ENCODE measurements at regions not wholly inside any gene's neighbourhood (a gene's known extent, or its start where the extent isn't known, plus 50 kb on each side); places are given as distances from the start of the nearest gene placed in this dataset.

DNA sequence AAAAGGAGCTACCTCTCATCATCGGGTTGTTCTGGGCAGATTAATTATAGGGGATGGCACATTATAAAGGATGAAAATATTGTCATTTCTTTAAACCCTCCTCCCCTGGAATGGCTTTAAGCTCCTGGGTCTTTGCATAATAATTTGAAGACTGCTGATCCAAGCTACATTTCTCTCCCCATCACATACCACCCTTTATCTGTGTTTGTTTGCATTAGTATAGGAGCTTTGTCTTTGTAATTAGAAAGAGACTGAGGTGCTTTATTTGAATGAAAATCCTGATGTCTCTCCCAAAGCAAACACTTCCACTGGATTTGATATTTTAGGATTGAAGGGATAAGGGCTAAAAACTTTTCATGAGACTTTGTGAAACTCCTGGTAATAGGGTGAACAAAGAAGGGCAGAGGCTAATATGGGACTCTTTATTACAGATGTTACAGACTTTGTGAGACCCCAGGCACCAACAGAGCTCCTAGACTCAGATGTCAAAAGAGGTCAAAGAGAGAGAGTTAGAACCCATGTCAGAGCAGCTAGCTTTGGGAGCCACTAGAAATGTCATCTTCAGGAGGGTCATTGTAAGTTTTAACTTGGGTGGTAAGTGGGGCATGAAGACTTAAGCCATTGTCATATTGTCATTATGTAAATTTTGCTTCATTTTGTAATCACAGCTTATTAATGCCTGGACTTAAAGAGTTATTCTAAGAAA lies 75.3 kb upstream of the RXFP2 start:
- CTCF ChIA-PET, result no interaction called here
- POLR2A ChIA-PET, result no interaction called here
- H3K9me3 Mint-ChIP-seq, result peaks cover 5% of the 10 kb centered on the region
- intact Hi-C loops (cut with micrococcal nuclease), result no loop called here
- H3K4me1 Mint-ChIP-seq (ENCODE audit: low read depth), result no peaks in the 10 kb centered on the region
- H3K4me3 Mint-ChIP-seq, result no peak overlapping the region
- TF ChIP-seq CTCF (IDR thresholded peaks at IDR 0.05), result no peak
- no peak overlapping the region for H3K27ac Mint-ChIP-seq
- no peak for DNase-seq
- no peak for ATAC-seq
- no peaks in the 10 kb centered on the region for H3K27me3 Mint-ChIP-seq
- no peaks in the 10 kb centered on the region for H3K36me3 Mint-ChIP-seq (ENCODE audit: low read depth)

DNA sequence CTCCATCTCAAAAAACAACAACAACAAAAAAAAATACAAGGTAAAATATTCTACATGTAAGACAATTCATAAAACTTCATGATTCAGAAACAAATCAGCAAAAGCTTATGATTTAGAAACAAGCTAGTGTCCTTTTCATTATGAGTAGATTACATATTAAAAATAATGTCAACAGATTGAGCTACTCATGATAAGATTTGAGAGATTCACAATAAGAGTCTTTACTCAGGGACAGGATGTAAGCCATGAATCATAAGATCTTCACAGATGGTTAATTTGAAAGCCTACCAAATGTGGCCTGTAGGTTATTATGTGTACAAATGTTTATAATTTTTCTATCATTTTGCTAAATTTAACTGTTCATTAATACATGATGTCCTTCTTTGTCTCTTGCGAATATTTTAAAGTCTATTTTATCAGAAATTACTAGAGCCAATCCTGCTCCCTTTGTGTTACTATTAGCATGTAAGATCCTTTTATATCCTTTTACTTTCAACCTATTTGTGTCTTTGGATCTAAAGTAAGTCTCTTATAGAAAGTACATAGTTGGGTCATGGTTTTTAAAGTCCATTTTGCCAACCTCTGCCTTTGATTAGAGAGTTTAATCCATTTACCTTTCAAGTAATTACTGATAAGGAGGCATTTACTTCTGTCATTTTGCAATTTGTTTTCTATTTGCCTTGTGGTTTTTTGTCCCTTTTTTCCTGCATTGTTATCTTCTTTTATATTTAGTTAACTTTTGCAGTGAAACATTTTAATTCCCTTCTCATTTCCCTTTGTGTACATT lies 68.3 kb upstream of the RXFP2 start:
- no peak for ATAC-seq
- Mint-ChIP-seq H3K9me3 (no peaks in the 10 kb centered on the region), H3K4me1 (ENCODE audit: low read depth) (no peaks in the 10 kb centered on the region), H3K27ac (no peak overlapping the region), H3K36me3 (ENCODE audit: low read depth) (no peaks in the 10 kb centered on the region), H3K27me3 (no peaks in the 10 kb centered on the region), H3K4me3 (no peak overlapping the region)
- POLR2A ChIA-PET, result no interaction called here
- CTCF ChIA-PET, result no interaction called here
- DNase-seq, result no peak
- intact Hi-C loops (cut with micrococcal nuclease), result no loop called here
- TF ChIP-seq CTCF (IDR thresholded peaks at IDR 0.05), result no peak

DNA sequence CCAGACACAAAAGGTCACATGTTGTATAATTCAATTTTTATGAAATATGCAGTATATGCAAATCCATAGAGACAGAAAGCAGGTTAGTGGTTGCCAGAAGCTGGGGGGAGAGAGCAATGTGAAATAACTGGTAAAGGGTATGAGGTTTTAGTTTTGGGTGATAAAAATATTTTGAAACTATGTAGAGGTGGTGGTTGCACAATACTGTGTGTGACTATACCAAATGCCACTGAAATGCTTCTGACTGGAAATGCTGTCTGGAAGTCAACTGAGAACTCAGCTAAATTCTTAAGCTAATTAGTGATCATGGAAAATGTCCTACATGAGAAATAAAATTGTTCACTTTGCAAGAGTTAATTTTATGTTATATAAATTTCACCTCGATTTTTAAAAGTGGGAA lies 65.3 kb upstream of the RXFP2 start:
- no peak for ATAC-seq
- H3K27ac Mint-ChIP-seq, result no peak overlapping the region
- no peaks in the 10 kb centered on the region for H3K9me3 Mint-ChIP-seq
- TF ChIP-seq CTCF (IDR thresholded peaks at IDR 0.05), result no peak
- H3K4me1 Mint-ChIP-seq (ENCODE audit: low read depth), result no peaks in the 10 kb centered on the region
- intact Hi-C loops (cut with micrococcal nuclease), result no loop called here
- no peaks in the 10 kb centered on the region for H3K27me3 Mint-ChIP-seq
- no peak overlapping the region for H3K4me3 Mint-ChIP-seq
- H3K36me3 Mint-ChIP-seq (ENCODE audit: low read depth), result no peaks in the 10 kb centered on the region
- ChIA-PET CTCF (no interaction called here), POLR2A (no interaction called here)
- DNase-seq, result no peak

DNA sequence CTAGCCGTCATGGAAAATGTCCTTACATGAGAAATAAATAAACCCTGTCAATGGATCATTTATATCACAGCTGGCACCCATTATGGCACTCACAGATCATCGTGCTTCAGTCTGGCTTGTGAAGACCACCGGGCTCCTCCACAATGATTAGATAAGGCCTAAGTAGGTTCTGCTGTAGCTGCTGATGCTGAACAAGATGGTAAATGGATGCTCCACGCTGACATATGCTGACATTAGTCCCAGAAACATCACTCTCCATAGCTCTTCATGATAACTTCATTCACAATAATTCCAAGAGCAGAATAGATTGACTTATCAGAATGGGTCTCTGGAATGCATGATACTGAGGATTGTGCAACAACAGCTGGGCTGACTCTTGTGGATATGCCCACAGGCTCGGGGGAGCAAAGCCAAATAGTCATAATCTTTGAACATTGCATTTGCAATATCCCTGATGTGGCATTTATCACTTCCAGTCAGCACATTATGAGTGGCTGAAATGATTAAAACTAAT lies 63.8 kb upstream of the RXFP2 start:
- CTCF ChIA-PET, result no interaction called here

More for the DNA sequence above, 63.8 kb upstream of the RXFP2 start:
- TF ChIP-seq CTCF (IDR thresholded peaks at IDR 0.05), result no peak
- no peak overlapping the region for H3K4me3 Mint-ChIP-seq
- H3K9me3 Mint-ChIP-seq, result no peaks in the 10 kb centered on the region
- ATAC-seq (no peak), DNase-seq (no peak)
- no peaks in the 10 kb centered on the region for H3K36me3 Mint-ChIP-seq (ENCODE audit: low read depth)
- no peaks in the 10 kb centered on the region for H3K27me3 Mint-ChIP-seq
- no peak overlapping the region for H3K27ac Mint-ChIP-seq
- intact Hi-C loops (cut with micrococcal nuclease), result no loop called here
- no peaks in the 10 kb centered on the region for H3K4me1 Mint-ChIP-seq (ENCODE audit: low read depth)
- POLR2A ChIA-PET, result interaction anchor here (0.7 kb wide), 1 partner anchor 152 kb away, joined by 3 read pairs; no protein-coding TSS in a partner anchor

Measured in activated CD8-positive, alpha-beta T cell treated with anti-CD3 and anti-CD28 coated beads for 36 hours (primary cell).